ENCODE measurements at regions not wholly inside any gene's neighbourhood (a gene's known extent, or its start where the extent isn't known, plus 50 kb on each side); places are given as distances from the start of the nearest gene placed in this dataset.

DNA sequence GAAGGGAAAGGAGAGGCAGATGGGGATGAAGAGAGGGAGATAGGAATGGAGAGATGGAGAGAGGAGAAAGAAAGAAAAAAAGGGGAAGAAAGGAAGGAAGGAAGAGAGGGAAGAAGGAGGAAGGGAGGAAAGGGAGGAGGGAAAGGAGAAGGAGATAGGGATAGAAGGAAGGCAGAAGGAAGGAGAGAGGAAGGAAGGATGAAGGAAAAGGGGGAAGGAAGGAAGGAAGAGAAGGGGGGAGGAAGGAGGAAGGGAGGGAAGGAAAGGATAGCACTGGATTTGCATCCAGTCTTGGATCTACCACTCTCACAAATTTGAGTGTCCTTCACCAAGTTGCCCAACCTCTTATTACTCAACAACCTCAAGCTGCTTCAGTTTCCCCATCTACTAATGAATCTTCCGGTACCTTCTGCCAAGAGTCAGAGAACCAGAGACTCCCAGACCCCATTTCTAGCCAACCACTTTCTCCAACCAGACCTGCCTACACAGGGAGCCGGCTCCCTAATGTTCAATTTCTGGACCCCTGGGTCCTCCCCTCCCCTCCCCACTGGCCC lies 79.7 kb upstream of the FOXP4 start:
- DNase-seq = no peak
- intact Hi-C loops (cut with DNase I) = no loop called here

- intact Hi-C loops (cut with DNase I) = no loop called here
- DNase-seq = no peak
These were observed 79.1 kb upstream of the FOXP4 start for GRCh38 chr6:41467061-41467460.

DNA sequence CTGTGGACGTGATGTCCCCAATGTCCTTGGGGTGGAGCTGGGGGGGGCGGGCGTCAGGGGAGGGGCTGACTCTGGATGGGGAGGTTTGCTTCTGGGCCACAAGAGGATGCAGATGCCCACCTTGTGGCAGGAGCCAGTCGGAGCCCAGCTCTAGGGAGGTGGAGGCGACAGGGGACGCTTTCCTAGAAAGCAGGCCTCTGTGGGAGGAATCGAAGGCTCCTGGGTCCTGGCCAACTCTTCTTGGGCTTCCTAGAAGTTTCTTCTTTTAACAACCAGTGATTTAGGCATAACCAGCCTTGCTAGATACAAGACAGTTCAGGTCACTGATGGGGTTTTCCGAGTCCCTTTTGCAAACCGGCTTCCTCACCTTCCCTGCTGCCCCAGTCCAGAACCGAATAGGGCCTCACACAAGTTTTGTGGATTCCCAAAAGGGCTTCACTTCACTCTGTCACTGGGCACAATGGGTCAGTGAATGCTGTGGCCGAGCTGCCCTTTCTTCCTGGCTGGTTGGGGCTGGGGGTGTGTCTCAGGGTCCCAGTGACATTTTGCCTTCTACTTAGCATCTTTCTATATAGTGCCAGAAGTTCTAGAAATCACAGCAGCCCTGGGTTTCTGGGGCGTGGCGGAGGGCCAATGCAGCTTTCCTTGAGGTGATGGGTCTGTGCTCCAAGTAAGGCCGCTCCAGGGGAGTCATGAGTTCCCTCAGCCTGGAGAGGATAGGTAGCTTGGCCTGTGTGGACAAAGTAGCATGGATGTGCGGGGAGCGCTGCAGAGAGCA lies 78.4 kb upstream of the FOXP4 start:
- no peak for DNase-seq
- intact Hi-C loops (cut with DNase I) = no loop called here

GRCh38 chr6:41469156-41470028 lies 76.8 kb upstream of the FOXP4 start:
- DNase-seq = no peak
- intact Hi-C loops (cut with DNase I) = no loop called here

- intact Hi-C loops (cut with DNase I) = no loop called here
- peak in 1 of 42 donors; percentile 18 for DNase-seq
These were observed 76.2 kb upstream of the FOXP4 start for GRCh38 chr6:41470029-41470330.

GRCh38 chr6:41470331-41471063 lies 75.7 kb upstream of the FOXP4 start:
- no peak for DNase-seq
- intact Hi-C loops (cut with DNase I) = no loop called here

GRCh38 chr6:41471064-41471895 lies 74.9 kb upstream of the FOXP4 start:
- no peak for DNase-seq
- intact Hi-C loops (cut with DNase I) = no loop called here

GRCh38 chr6:41474213-41474933 lies 71.8 kb upstream of the FOXP4 start:
- no peak for DNase-seq
- intact Hi-C loops (cut with DNase I) = no loop called here

GRCh38 chr6:41475164-41475563 lies 71.0 kb upstream of the FOXP4 start:
- intact Hi-C loops (cut with DNase I) = no loop called here
- no peak for DNase-seq

GRCh38 chr6:41475737-41476357 lies 70.3 kb upstream of the FOXP4 start:
- DNase-seq = no peak
- intact Hi-C loops (cut with DNase I) = no loop called here

DNA sequence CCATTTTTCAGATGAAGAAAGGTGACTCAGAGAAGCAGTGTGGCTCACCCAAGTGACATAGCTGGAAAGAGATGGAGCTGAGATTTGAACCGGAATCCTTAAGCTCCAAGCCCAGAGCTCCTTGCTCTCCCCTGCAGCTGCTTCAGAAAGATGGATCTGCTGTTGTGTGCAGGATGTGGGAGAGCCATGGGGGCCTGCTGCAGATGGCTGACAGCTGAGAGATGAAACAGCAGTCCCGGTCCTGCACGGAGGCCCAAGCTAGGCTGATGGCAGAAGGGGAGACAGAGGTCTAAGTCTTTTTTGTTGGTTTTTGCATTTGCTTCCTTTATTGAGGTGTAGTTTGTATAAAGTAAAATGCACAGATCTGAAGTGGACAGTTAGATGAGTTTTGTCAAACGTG lies 69.8 kb upstream of the FOXP4 start:
- no peak for DNase-seq
- intact Hi-C loops (cut with DNase I) = no loop called here

DNA sequence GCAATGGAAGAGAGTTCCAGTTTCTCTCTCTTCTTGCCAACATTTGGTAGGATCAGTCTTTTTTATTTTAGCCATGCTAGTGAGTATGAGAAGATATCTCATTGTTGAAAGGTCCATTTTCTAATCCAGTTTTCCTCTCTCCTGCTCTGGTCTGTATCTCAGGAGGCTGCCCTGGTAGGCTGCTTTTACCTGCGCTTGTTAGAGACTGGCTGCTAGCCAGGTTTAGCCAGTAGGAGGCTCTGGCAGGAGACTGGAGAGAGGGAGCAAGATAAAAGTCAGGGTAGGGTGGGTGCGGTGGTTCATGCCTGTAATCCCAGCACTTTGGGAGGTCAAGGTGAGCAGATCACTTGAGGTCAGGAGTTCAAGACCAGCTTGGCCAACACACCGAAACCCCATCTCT lies 68.6 kb upstream of the FOXP4 start:
- intact Hi-C loops (cut with DNase I) = no loop called here
- DNase-seq = no peak

DNA sequence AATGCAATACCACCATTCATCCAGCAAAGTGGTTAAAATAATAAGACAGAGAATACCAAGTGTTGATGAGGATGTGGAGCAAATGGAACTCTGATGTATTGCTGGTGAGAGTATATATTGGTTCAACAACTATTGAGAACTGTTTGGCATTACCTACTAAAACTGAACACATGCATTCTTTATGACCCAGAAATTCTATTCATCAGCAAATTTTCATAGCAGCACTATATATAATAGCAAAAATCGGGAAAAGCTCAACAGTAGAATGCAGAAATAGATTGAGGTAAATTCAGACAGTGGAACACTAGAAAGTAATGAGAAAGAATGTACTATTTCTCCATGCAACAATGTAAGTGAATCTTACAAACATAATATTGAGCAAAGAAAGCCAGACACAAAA lies 62.2 kb upstream of the FOXP4 start:
- no peak for DNase-seq
- intact Hi-C loops (cut with DNase I) = no loop called here

- DNase-seq = no peak
- intact Hi-C loops (cut with DNase I) = no loop called here
These were observed 58.2 kb upstream of the FOXP4 start for GRCh38 chr6:41487860-41488432.

- intact Hi-C loops (cut with DNase I) = no loop called here
- DNase-seq = peak in 1 of 42 donors; percentile 4
These were observed 57.6 kb upstream of the FOXP4 start for GRCh38 chr6:41488433-41489119.

GRCh38 chr6:41489120-41489851 lies 56.9 kb upstream of the FOXP4 start:
- intact Hi-C loops (cut with DNase I) = no loop called here
- no peak for DNase-seq
